ENCODE measurements at regions not wholly inside any gene's neighbourhood (a gene's known extent, or its start where the extent isn't known, plus 50 kb on each side); places are given as distances from the start of the nearest gene placed in this dataset.

- TF ChIP-seq SP1 (IDR thresholded peaks at IDR 0.05) = no peak
- TF ChIP-seq SUZ12 (IDR thresholded peaks at IDR 0.05) = no peak
- no peak for TF ChIP-seq ELF4 (IDR thresholded peaks at IDR 0.05)
- TF ChIP-seq FOXM1 (IDR thresholded peaks at IDR 0.05; ENCODE audit: borderline replicate concordance) = no peak
- no peak for TF ChIP-seq ARNT (IDR thresholded peaks at IDR 0.05)
- TF ChIP-seq L3MBTL2 (conservative IDR thresholded peaks at IDR 0.05) = no peak
- no peak for TF ChIP-seq FOXK2 (IDR thresholded peaks at IDR 0.05)
- TF ChIP-seq FOXA1 (IDR thresholded peaks at IDR 0.05) = no peak
- no peak for TF ChIP-seq PKNOX1 (IDR thresholded peaks at IDR 0.05)
- no peak for TF ChIP-seq HDGF (IDR thresholded peaks at IDR 0.05; ENCODE audit: borderline replicate concordance)
- TF ChIP-seq TARDBP (IDR thresholded peaks at IDR 0.05) = no peak
- TF ChIP-seq BHLHE40 (IDR thresholded peaks at IDR 0.05; ENCODE audit: borderline replicate concordance) = no peak
- no peak for TF ChIP-seq LEF1 (IDR thresholded peaks at IDR 0.05; ENCODE audit: borderline replicate concordance)
Measured at GRCh38 chr2:499726-500125, 177.5 kb downstream of the TMEM18 start.

All from HEK293T (cell line).